Panc1 (cell line): ENCODE measurements at regions not wholly inside any gene's neighbourhood (a gene's known extent, or its start where the extent isn't known, plus 50 kb on each side); places are given as distances from the start of the nearest gene placed in this dataset.

Experiments
- SIN3A ChIP-seq: IDR thresholded peaks from 2 replicates; pipeline ENCODE4 v1.6.1; 2012; ENCODE audit warnings: low read depth, mild to moderate bottlenecking, low read length, moderate library complexity, borderline replicate concordance; ENCODE audit not compliant: insufficient read depth
- TCF7L2 ChIP-seq: IDR thresholded peaks from 2 replicates; pipeline ENCODE4 v1.6.1; 2011; ENCODE audit warnings: mild to moderate bottlenecking, low read depth, low read length, inconsistent platforms
- TF ChIP-seq, protein P1 (sequence below): fragments of 450-650 bp; IDR thresholded peaks from 2 replicates; pipeline ENCODE4 v1.5.1; 2017; ENCODE audit warnings: mild to moderate bottlenecking

GRCh38 chr7:69019437-69019836 is 578.8 kb upstream of the AUTS2 start:
- TF ChIP-seq, protein P1, sequence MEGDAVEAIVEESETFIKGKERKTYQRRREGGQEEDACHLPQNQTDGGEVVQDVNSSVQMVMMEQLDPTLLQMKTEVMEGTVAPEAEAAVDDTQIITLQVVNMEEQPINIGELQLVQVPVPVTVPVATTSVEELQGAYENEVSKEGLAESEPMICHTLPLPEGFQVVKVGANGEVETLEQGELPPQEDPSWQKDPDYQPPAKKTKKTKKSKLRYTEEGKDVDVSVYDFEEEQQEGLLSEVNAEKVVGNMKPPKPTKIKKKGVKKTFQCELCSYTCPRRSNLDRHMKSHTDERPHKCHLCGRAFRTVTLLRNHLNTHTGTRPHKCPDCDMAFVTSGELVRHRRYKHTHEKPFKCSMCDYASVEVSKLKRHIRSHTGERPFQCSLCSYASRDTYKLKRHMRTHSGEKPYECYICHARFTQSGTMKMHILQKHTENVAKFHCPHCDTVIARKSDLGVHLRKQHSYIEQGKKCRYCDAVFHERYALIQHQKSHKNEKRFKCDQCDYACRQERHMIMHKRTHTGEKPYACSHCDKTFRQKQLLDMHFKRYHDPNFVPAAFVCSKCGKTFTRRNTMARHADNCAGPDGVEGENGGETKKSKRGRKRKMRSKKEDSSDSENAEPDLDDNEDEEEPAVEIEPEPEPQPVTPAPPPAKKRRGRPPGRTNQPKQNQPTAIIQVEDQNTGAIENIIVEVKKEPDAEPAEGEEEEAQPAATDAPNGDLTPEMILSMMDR = no peak
- no peak for TF ChIP-seq SIN3A
- no peak for TF ChIP-seq TCF7L2
